Dermis microvascular lymphatic vessel endothelial cell (primary cell): ENCODE measurements at regions not wholly inside any gene's neighbourhood (a gene's known extent, or its start where the extent isn't known, plus 50 kb on each side); places are given as distances from the start of the nearest gene placed in this dataset.
A peak's percentile ranks its signal among the peaks of the same experiment; 100 is the strongest.

Experiments used
- DNase-seq, 2 donors: peaks; one replicate each; pipeline versions ENCODE4 v3.0.0 to v3.0.0-alpha.2; 2010; ENCODE audit warnings: low read depth in 2 of 2

DNA sequence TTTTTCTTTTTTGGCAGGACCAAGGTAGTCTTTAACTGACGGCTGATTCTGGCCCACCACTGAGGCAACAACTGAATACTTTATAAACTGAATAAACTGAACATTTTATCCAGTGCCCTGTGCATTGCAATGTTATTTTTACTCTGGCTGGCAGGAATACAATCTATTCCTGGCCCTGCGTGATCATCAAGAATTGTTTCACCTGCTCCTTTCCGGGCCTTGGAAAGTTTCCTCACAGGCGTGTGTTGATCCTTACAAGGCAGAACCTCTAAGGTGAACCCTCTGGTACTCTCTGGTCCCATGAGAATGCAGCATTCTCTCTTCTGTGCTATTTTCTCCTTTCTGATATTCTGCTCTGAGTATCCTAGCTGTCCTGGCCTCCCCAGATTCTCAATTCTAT is 113.7 kb upstream of the KLHL29 start:
- DNase-seq, result no peak

- DNase-seq, result no peak
Measured at GRCh38 chr2:23273786-23274185, 111.2 kb upstream of the KLHL29 start.

DNA sequence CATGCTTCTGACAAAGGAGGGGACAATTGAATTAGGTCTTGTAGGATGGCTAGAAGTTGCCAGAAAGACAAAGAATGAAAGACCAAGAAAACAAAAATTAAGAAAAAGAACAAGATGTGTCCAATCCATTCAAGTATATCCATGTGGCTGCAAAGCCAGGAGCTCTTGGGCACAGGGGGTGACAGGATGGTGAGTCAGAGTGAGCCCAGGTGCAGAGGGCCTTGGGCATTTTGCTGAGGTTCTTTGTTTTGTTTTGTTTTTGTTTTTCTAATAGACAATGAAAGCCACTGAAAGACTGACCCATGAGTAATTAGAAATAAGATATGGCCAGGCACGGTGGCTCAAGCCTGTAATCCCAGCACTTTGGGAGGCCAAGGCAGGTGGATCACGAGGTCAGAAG is 104.6 kb upstream of the KLHL29 start:
- no peak for DNase-seq

DNA sequence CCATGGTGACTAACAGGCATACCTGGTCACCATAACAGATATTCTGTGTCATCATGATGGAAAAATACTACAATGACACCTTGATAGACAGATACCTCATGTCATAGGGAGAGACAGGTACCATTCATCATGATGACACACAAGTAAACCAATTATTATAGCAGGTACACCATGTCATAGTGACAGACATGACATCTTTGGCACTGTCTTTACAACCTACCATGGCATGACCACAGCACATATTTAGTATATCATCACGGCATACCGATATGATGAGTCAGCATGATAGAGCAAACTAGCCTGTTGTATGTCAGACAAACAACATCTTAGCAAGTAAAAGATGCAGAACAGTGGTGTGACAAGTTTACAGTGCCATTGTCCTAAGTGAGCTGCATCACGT is 101.3 kb upstream of the KLHL29 start:
- no peak for DNase-seq

GRCh38 chr2:23285091-23285800 is 99.7 kb upstream of the KLHL29 start:
- no peak for DNase-seq

DNA sequence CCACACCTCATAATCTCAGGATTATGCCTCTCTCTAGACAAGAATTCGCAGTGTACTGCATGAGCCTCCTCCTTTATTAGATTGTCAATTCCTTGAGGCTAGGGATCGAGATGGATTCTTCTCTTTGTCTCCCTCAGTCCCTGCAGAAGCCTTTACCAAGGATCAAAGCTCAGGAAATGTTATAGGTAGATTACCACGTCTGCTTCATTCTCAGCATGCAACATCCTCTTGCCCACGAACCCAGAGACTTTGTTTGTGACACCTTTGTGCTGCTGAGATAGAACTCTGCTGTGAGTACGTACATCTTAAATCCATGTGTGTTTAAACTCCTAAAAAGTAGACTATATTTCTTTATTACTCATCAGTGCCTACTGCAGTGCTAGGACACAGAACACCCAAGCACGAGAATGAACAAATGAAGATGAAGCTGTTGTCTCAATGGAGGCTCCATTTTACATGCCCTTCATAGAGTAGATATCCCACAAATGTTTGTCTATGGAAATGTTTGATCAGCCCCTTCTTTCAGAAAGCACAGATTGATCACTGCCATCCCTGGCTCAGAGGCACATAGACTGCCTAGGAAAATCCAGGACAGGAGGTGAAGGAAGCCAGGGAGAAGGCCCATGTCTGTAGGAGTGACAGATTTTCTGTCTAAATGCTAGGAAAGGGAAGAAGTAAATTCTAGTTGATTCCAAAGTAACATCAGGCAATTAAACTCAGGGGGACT is 98.8 kb upstream of the KLHL29 start:
- no peak for DNase-seq

DNA sequence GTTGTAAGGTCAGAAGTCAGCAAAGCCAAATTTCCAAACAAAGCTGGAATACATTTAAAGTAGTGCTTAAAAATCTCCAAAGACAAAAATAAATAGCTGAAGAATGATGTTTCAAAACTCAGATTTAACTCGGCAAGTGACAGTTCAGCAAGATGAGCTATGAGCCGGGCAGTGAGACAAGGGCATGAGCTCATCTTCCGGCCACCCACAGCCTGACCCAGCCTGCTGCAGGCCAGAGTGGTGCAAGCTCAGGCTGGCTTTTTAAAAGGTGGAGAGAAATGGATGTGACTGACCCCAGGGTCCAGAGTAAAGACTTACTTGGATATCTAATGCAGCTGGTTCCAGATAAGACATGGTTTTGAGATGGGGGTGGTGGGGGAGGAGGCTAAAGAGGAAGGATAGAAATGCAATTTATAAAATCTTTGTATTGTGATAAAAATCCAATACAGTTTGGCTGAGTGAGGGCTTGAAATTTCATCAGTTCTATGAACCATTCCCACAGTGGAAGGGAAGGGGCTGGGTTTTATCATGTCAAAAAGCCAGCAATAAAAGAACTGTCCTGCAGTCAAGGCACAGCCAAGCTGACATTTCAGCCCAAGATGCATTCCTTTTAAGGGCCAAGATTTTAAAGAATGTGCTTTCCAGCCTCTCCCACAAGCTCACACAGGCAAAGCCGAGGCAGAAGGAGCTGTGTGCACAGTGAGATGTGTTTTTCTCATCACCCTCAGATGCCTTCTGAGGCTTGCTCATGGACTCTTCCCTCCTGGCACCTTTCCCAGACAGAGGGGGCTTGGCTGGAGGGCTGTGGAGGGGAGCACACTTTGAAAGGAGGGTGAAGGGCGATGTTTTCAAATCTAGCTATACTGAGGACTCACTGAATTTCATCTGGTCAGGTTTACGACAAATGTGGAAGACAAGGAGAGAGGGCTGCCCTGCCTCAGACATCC is 97.9 kb upstream of the KLHL29 start:
- DNase-seq, result no peak

DNA sequence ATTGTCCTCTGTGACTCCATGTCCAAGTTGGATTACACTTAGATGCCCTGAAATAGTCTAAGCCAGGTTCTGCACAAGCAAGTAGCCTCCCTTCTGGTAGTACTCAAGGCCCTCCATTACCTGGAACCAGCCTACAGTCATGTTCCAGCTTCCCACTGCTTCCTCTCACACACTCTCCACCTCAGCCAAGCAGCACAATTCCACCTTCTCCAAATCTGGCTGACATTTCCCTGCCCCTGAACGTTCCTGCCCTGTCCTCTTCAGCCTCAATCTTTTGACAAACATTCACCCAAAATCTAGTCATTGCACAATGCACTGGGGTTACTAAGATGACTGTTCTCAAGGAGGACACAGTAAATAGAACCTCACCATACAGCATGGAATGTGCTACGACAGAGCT is 95.3 kb upstream of the KLHL29 start:
- no peak for DNase-seq

DNA sequence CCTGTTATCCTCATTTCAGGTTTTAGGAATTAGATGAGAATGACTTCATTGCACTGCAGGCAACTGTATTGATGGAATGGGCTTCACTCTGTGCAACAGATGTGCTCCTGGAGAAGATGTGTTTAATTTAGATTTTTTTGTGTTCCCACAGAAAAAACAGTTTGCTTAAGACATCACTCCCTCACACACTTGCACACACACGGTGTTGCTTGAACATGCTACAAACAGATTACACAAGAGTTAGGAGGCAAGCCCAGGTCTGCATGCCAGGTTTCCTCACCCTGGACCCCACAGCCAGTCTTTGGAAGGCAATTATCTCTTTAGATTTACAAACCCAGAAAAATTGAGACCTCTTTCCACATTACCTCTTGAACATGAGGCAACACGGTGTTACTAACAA is 93.7 kb upstream of the KLHL29 start:
- no peak for DNase-seq

GRCh38 chr2:23292024-23292423 is 93.0 kb upstream of the KLHL29 start:
- no peak for DNase-seq

- peak in 1 of 2 donors; percentile 58 for DNase-seq
Measured at GRCh38 chr2:23293063-23293462, 91.9 kb upstream of the KLHL29 start.

DNA sequence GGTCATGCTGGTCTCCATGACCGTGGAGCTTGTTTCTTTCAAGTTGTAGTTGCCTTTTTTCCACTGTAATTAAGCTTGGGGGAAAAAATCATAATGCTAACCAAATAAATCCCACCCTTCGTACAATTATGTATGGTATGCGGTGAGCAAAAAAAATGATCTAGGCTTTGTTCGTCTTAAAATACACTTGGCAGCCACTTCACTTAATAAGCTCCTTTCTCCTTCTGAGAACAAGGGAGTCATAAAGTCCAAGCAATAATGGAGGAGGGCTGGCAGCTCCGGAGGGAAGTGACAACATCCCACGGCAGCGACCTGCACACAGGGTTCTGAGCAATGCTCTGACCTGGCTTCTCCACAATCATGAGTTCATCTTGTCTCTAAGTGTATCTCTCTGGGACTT is 91.2 kb upstream of the KLHL29 start:
- DNase-seq, result no peak

DNA sequence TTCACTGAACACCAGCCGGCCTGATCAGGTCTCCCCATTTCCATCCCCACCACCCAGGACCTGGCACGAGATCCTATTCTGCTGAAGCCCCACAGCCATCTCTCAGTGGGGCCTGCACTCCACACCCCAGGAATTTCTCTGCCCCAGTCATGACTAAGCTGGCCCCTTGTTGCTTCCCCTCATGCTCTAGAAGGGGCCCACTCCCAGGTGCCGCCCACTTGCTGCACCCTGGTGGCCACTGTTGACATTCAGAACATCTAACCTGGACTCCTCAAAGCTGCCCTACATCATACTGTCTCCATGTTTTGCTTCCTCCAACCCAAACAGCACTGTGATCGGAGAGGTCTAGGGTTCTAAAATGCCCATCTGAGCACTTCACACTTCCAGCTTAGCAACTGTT is 90.7 kb upstream of the KLHL29 start:
- no peak for DNase-seq

- no peak for DNase-seq
Measured at GRCh38 chr2:23296691-23297090, 88.3 kb upstream of the KLHL29 start.

GRCh38 chr2:23297112-23297511 is 87.9 kb upstream of the KLHL29 start:
- DNase-seq, result no peak

- DNase-seq, result no peak
Measured at GRCh38 chr2:23298551-23298950, 86.4 kb upstream of the KLHL29 start.

DNA sequence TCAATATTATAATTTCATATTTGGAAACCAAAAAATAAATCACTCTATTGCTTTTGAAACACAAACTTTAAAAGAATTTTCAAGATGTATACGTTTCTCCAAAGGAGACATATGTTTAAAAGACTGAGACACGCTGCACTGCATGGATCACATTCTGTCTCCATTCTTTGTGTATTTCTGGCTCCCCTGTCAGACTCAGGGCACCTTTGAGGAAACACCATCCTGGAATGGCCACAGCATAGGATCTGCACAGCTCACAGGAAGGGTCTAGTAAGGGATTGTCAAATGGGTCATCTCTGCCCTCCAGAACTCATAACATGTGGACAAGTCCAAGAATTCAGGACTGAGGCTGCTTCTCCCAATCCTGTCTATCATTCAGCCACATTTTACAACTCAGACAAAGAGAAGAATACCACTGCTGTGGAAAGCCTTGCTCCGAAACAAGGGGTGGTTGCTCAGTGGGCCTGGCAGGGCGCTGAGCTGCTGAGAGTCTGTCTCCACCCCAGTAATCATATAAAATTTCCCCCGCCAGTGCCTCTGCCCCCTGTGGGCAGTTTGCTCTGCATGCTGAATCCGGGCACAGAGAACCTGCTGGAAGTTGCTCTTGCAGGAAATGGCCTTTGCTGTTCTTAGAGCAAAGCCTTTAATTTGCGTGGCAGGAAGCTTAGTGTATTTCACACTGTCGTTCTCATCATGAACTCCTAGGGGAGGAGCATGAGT is 85.3 kb upstream of the KLHL29 start:
- no peak for DNase-seq

GRCh38 chr2:23301136-23301535 is 83.8 kb upstream of the KLHL29 start:
- DNase-seq, result no peak

DNA sequence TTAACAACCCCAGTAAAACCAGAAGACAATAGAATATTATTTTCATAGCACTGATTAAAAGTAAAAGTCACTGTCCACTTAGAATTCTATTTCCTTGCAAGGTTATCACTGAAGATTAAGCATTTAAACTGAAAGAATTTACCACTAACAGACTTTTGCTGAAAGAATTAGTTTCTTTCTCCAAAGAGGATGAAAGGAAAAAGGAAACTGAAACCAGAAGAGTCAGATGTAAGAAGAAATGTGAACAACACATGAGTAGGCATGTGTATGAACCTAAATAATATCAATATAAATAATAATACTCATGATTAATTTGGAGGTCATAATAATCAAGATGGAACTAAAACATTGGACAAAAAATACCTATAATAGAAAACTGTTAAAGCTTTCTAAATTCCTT is 82.4 kb upstream of the KLHL29 start:
- no peak for DNase-seq

- DNase-seq, result no peak
Measured at GRCh38 chr2:23306401-23306800, 78.6 kb upstream of the KLHL29 start.

GRCh38 chr2:23311186-23311585 is 73.8 kb upstream of the KLHL29 start:
- no peak for DNase-seq
